Inflammatory macrophage treated with lipopolysaccharide for 4 hours (primary cell): ENCODE measurements at regions not wholly inside any gene's neighbourhood (a gene's known extent, or its start where the extent isn't known, plus 50 kb on each side); places are given as distances from the start of the nearest gene placed in this dataset.
"Not testable (repeated sequence)": the region's sequence is repeated elsewhere in the genome, so short reads cannot be mapped to it uniquely, and the experiment has no call there.

Experiments
- DNase-seq: peaks from one replicate; pipeline ENCODE4 v3.0.0-alpha.2; 2020

DNA sequence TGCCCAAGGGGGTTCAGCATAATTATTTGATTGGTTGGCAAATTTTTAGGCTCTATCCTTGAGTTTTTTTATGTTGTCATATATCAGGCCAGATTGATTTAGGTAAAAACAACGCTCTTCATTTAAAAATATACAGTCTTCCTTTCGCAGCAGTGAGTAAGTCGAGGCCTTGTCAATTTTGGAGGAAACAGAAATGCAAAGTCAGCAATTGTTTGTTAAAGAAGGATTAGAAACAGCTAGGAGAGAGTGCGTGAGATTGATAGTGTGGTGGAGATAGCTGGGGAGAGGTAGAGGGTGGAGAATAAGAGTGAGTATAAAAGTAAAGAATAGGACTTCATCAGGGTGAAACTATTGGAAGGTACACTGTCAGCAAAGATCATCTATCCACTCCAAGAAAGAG is 830.8 kb downstream of the LUZP2 start:
- DNase-seq: no peak

- DNase-seq: no peak
Observed at GRCh38 chr11:25339281-25339680, 842.4 kb downstream of the LUZP2 start.

GRCh38 chr11:25349537-25349936 is 852.7 kb downstream of the LUZP2 start:
- no peak for DNase-seq

DNA sequence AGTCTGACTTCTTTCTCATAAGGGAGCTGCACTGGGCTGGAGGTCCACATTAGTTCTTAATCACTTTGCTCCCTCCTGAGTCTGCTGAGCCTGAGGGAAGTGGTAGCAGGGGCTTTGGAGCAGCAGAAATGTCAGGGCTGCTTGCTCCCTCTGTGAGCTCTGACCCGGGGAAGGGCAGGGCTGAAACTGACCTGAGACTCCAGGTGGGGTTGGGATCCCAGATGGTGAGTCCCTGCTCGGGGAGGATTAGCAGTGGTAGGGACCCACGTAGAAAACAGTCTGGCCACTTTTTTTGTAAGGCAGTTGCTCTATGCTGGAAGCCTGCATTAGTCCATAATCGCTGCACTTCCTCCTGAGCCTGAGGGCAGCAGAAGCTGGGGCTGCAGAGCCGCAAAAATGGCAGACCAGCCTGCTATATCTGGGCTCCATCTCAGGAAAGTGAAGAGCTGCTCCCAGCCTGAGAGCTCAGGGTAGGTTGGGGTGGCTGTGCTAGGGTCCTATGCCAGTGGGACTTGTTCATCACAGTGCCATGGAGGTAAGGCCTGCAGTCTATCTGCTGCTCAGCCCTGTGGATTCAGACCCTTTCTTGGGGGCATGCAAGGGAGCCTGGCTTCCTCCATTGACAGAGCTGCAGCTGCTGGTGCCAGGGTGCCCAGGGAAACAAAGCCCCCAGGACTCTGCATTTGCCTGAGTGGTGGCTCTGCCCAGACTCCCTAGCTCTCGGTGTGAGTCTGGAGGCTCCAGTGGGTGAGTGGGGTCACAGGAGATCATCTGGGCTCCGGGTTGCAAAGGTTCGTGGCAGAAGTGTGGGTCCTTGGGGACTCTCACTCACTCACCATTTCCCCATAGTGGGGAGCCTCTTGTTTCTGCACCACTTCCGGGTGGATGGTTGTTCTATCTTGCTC is 854.3 kb downstream of the LUZP2 start:
- no peak for DNase-seq

DNA sequence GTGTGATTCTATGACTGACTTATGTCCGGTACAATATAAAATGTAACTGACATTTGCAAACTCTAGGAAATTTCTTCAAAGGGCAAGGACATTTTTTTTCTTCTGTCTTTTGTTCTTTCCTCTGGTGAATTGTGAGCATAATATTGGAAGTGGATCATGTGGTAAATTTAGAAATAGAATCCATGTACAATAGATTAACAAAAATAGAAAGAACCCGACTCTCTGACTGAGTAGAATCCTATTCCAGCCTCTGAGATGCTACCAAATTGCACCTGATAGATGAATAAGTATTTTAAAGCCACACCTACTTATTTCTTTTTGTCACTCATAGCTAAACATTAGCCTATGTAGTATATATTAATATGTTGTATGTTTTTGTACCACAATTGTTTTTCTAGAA is 860.3 kb downstream of the LUZP2 start:
- no peak for DNase-seq

- no peak for DNase-seq
Observed at GRCh38 chr11:25377466-25377865, 880.6 kb downstream of the LUZP2 start.

GRCh38 chr11:25396847-25397246 is 900.0 kb downstream of the LUZP2 start:
- no peak for DNase-seq

- no peak for DNase-seq
Observed at GRCh38 chr11:25408146-25408545, 911.3 kb downstream of the LUZP2 start.

DNA sequence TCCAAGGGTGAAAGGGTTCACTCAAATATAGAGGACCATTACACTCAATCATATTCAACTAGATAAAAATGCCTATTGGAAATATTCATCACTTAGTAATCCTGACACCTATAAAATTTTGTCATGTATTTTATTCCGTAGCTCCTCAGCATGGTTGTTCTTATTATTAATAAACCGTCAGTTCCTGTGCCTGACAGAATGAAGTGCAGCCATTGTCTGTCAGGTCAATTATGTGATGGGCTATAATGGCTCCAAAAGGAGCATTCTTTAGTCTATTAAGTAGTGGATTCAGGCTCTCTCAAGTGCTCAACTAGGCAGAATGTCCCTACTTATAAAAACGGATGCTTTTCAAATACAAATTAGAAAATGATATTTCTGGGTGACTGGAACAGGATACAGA is 916.1 kb upstream of the ANO3 start:
- no peak for DNase-seq

DNA sequence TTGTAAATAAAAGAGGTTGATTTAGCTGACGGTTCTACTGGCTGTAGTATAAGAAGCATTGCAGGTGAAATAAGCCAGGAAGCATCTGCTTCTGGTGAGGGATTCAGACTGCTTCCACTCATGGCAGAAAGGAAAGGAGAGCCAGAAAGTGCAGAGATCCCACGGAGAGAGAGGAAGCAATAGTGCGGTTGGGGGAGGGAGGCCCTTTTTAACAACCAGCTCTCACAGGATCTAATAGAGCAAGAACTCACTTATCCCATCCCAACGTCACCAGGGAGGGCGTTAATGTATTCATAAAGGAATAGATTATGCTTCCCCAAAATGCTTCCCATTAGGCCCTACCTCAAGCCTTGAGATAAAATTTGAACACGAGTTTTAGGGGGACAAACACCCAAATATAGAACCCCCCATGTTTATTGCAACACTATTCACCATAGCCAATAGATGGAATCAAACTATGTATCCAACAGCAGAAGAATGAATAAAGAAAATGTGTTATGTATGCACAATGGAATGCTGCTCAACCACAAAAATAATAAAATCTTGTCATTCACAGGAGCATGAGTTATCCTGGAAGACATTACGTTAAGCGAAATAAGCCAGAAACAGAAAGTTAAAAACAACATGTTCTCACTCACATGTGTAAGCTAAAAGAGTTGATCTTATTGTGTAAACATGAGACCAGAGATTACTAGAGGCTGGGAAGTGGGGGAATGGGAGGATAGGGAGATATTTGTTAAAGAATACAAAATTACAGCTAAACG is 908.3 kb upstream of the ANO3 start:
- no peak for DNase-seq

DNA sequence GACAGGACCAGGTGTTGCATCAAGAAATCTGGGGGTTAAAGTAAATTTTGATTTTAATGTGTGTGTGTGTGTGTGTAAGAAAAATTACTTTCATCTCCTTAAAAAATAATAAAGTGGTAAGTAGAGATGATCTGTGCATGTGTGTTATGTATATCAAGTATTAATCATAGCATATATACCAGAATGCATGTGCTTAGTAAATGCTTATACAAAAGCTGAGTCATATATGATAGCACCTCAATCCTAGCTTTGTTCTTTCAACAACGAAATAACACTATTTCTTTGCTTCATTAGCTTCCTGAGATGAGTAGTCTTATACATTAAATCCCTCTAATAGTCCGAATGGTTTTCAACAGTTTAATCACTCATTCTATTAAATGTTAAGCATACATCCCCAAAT is 899.6 kb upstream of the ANO3 start:
- DNase-seq: no peak

DNA sequence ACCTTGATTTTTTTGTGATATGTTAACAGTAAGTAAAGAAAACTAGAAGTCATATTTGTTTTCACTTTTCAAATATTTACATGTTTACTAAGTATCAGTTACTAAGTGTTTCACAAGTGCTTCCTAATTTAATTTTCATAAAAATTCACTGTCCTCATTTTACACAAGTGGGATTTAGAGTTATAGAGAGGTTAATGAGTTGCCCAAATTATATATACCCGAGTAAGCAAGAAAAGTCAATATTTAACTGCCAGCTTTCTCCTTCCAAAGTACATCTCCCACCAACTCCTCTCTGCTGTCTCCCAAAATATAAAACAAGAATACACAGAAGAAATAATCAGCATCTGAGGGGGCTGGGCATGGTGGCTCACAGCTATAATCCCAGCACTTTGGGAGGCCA is 896.7 kb upstream of the ANO3 start:
- no peak for DNase-seq

- DNase-seq: no peak
Observed at GRCh38 chr11:25436326-25436725, 895.6 kb upstream of the ANO3 start.

GRCh38 chr11:25441421-25441820 is 890.5 kb upstream of the ANO3 start:
- DNase-seq: no peak

DNA sequence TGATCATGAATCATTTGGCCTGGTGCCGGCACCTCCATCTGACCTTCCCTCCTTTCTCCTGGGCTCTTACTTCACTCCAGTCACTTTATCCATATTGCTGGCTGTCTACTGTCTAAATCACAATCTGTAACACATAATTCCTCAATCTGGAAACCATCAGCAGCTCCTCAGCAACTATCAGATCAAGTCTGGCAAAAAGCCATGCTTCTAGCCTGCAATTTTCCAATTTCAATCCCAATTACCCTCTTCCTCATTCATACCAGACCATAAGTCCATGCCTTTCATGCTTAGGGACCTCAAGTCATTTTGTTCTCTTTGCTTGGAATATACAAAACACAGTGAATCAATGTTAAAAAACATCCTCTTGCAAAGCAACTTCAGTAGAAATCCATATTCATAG is 882.8 kb upstream of the ANO3 start:
- no peak for DNase-seq

DNA sequence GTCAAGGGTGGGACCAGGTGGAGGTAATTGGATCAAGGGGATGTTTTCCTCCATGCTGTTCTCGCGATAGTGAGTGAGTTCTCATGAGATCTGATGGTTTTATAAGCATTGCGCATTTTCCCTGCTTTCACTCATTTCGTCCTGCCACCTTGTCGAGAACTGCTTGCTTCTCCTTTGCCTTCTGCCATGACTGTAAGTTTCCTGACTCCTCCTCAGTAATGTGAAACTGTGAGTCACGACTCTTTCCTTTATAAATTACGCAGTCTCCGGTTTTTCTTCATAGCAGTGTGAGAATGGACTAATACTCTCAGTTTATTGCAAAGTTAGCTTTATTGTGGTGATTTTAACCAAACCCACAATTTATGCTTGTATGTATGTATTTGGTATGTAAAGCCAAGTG is 878.5 kb upstream of the ANO3 start:
- DNase-seq: no peak

DNA sequence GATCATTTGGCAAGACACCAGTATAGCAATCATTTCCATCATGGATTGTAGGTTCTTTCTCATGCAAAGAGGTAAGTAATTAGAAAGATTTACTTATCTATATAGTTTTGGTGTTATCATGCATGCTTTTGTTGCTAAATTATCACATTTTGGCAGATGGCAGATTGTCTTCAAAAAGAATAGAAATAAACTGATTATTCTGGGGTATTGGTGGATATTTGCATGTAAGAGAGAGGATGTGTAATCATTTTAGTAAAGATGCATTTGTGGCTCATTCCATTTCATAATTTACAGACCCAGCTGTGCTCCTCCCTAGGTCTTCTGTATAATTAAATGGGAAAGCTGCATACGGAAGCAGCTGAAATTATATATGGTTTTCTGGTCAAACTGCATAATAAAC is 875.7 kb upstream of the ANO3 start:
- no peak for DNase-seq

- DNase-seq: no peak
Observed at GRCh38 chr11:25483915-25484635, 847.9 kb upstream of the ANO3 start.

GRCh38 chr11:25485315-25485714 is 846.6 kb upstream of the ANO3 start:
- no peak for DNase-seq

- not testable (repeated sequence) for DNase-seq
Observed at GRCh38 chr11:25486338-25486737, 845.6 kb upstream of the ANO3 start.

DNA sequence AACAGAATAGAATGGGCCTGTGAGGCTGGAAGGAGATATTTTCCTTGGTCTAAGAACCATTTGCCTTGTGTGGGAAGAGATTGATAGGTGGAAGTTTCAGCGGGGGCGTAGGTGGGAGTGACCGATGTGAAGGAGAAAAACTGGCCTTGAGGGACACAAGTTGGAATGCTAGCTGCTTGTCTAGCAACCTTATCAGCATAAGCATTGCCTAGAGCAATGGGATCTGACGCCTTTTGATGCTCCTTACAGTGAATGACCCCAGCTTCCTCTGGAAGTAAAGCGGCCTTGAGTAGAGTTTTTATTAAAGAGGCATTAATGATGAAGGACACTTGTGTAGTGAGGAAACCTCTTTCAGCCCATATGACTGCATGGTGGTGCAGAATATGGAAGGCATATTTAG is 843.8 kb upstream of the ANO3 start:
- not testable (repeated sequence) for DNase-seq

DNA sequence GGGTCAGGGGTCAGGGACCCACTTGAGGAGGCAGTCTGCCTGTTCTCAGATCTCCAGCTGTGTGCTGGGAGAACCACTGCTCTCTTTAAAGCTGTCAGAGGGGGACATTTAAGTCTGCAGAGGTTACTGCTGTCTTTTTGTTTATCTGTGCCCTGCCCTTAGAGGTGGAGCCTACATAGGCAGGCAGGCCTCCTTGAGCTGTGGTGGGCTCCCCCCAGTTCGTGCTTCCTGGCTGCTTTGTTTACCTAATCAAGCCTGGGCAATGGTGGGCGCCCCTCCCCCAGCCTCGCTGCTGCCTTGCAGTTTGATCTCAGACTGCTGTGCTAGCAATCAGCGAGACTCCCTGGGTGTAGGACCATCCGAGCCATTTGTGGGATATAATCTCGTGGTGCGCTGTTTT is 830.5 kb upstream of the ANO3 start:
- DNase-seq: not testable (repeated sequence)

- DNase-seq: no peak
Observed at GRCh38 chr11:25515576-25515975, 816.4 kb upstream of the ANO3 start.

GRCh38 chr11:25520459-25520858 is 811.5 kb upstream of the ANO3 start:
- DNase-seq: no peak
